Smooth muscle cell (in vitro differentiated cells): ENCODE measurements at regions not wholly inside any gene's neighbourhood (a gene's known extent, or its start where the extent isn't known, plus 50 kb on each side); places are given as distances from the start of the nearest gene placed in this dataset.
A peak's percentile ranks its signal among the peaks of the same experiment; 100 is the strongest.
"Not testable (repeated sequence)": the region's sequence is repeated elsewhere in the genome, so short reads cannot be mapped to it uniquely, and the experiment has no call there.

Experiments
- DNase-seq: peaks from one replicate; lab custom pipeline; 2025; ENCODE audit not compliant: unreplicated experiment; lab: John Stamatoyannopoulos, UW
- H2AFZ ChIP-seq: fragments of 200-600 bp; sonication (generic); 2 replicates; pipeline ENCODE4 v1.6.0; 2016; ENCODE audit warnings: antibody characterized with exemption, low read depth, mild to moderate bottlenecking
- H3F3A ChIP-seq: fragments of 200-600 bp; sonication (generic); 2 replicates; pipeline ENCODE4 v1.6.0; 2017; ENCODE audit warnings: antibody characterized with exemption, low read depth
- H3K27ac ChIP-seq: fragments of 200-600 bp; sonication (generic); 2 replicates; pipeline ENCODE4 v1.5.1; 2016; ENCODE audit warnings: low read depth, mild to moderate bottlenecking
- H3K27me3 ChIP-seq: fragments of 200-600 bp; sonication (generic); 2 replicates; pipeline ENCODE4 v1.6.1; 2016; ENCODE audit warnings: low read depth, mild to moderate bottlenecking
- H3K36me3 ChIP-seq: fragments of 200-600 bp; sonication (generic); 2 replicates; pipeline ENCODE4 v1.5.1; 2016; ENCODE audit warnings: low read depth
- H3K4me1 ChIP-seq: fragments of 200-600 bp; sonication (generic); 2 replicates; pipeline ENCODE4 v1.5.1; 2016; ENCODE audit warnings: low read depth
- H3K4me2 ChIP-seq: fragments of 200-600 bp; sonication (generic); 2 replicates; pipeline ENCODE4 v1.6.0; 2016; ENCODE audit warnings: mild to moderate bottlenecking
- H3K4me3 ChIP-seq: fragments of 200-600 bp; sonication (generic); 2 replicates; pipeline ENCODE4 v1.5.1; 2016; ENCODE audit warnings: mild to moderate bottlenecking
- H3K79me2 ChIP-seq: fragments of 200-600 bp; sonication (generic); 2 replicates; pipeline ENCODE4 v1.6.0; 2016; ENCODE audit warnings: low read depth, mild to moderate bottlenecking
- H3K9ac ChIP-seq: fragments of 200-600 bp; sonication (generic); 2 replicates; pipeline ENCODE4 v1.6.0; 2016; ENCODE audit warnings: low read depth
- H3K9me3 ChIP-seq: fragments of 200-600 bp; sonication (generic); replicated peaks from 2 replicates; pipeline ENCODE4 v1.5.1; 2016; ENCODE audit warnings: low read depth
- H4K20me1 ChIP-seq: fragments of 200-600 bp; sonication (generic); 2 replicates; pipeline ENCODE4 v1.6.0; 2016; ENCODE audit warnings: low read depth
- WGBS: methylation state at CpG from one replicate; pipeline ENCODE4 v1.1.7; 2016; ENCODE audit warnings: low lambda C conversion rate; 5-methylcytosine and 5-hydroxymethylcytosine counted together
- TF ChIP-seq, protein P1 (sequence below): fragments of 200-600 bp; sonication (generic); IDR thresholded peaks from 2 replicates; pipeline ENCODE4 v1.5.1; 2017; ENCODE audit warnings: borderline replicate concordance, mild to moderate bottlenecking, antibody characterized with exemption; ENCODE audit not compliant: insufficient read depth, poor library complexity, severe bottlenecking

DNA sequence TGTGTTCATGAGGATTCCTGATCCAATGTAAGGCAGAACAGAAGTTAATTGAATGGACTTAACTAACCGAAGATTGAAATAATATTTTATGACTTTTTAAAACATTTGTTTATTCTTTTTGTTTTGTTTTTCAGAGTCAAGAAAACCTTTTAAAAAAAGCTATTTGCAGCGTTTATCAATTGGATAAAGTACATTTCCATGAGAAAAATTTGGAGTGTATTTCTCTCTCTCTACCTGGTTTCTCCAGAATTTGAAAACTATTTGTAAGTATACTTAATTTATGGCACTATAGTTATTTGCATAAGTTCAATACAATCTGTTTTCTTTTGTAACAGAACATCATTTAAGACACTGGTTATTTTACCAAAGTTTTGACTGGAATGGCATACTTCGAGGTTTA is 208.0 kb upstream of the UBL3 start:
- H3K9me3 ChIP-seq: no peaks in the 10 kb centered on the region
- no peak overlapping the region for H3K9ac ChIP-seq
- H2AFZ ChIP-seq: no peak overlapping the region
- no peaks in the 10 kb centered on the region for H3K79me2 ChIP-seq
- no peaks in the 10 kb centered on the region for H3F3A ChIP-seq
- TF ChIP-seq, protein P1, sequence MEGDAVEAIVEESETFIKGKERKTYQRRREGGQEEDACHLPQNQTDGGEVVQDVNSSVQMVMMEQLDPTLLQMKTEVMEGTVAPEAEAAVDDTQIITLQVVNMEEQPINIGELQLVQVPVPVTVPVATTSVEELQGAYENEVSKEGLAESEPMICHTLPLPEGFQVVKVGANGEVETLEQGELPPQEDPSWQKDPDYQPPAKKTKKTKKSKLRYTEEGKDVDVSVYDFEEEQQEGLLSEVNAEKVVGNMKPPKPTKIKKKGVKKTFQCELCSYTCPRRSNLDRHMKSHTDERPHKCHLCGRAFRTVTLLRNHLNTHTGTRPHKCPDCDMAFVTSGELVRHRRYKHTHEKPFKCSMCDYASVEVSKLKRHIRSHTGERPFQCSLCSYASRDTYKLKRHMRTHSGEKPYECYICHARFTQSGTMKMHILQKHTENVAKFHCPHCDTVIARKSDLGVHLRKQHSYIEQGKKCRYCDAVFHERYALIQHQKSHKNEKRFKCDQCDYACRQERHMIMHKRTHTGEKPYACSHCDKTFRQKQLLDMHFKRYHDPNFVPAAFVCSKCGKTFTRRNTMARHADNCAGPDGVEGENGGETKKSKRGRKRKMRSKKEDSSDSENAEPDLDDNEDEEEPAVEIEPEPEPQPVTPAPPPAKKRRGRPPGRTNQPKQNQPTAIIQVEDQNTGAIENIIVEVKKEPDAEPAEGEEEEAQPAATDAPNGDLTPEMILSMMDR: no peak
- no peak overlapping the region for H3K27ac ChIP-seq
- H3K36me3 ChIP-seq: no peaks in the 10 kb centered on the region
- DNase-seq: no peak
- 95% methylated on average over 3 of the region's 3 CpGs for WGBS
- no peak overlapping the region for H3K4me2 ChIP-seq
- H4K20me1 ChIP-seq: no peaks in the 10 kb centered on the region
- no peak overlapping the region for H3K4me3 ChIP-seq
- no peaks in the 10 kb centered on the region for H3K27me3 ChIP-seq
- no peaks in the 10 kb centered on the region for H3K4me1 ChIP-seq

DNA sequence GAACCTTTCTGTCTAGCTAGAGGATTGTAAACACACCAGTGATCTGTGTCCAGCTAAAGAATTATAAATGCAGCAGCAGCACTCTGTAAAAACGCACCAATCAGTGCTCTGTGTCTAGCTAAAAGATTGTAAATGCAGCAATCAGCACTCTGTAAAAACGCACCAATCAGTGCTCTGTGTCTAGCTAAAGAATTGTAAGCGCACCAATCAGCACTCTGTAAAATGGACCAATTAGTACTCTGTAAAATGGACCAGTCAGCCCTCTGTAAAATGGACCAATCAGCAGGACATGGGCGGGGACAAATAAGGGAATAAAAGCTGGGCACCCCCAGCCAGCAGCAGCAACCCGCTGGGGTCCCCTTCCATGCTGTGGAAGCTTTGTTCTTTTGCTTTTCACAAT is 204.1 kb upstream of the UBL3 start:
- H4K20me1 ChIP-seq, H3K36me3 ChIP-seq, H3F3A ChIP-seq, H3K4me2 ChIP-seq, H3K4me3 ChIP-seq, H3K79me2 ChIP-seq, H3K4me1 ChIP-seq, H3K9me3 ChIP-seq, DNase-seq, H2AFZ ChIP-seq, H3K27me3 ChIP-seq, H3K27ac ChIP-seq, H3K9ac ChIP-seq: not testable (repeated sequence)
- 88% methylated on average over 5 of the region's 5 CpGs for WGBS

DNA sequence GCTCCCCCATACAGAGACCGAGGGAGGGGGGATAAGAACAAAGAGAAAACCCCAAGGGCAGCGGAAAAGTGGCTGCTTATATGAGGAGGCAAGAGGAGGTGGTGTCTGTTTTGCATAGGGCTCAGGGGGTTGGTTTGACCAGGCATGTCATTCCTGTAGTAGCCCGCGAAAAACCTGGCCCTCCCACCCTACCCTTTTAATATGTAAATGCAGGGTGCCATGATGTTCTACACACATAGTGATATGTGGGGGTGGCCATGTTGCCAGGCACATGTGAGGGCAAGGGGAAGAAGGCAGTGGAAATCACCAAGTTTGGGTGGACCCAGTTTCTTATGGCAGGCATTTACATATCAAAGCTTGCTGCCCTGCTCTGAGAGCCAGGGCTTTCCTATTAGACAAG is 203.5 kb upstream of the UBL3 start:
- H3K27me3 ChIP-seq: no peaks in the 10 kb centered on the region
- H3F3A ChIP-seq: no peaks in the 10 kb centered on the region
- no peaks in the 10 kb centered on the region for H3K79me2 ChIP-seq
- H3K36me3 ChIP-seq: no peaks in the 10 kb centered on the region
- no peaks in the 10 kb centered on the region for H3K4me1 ChIP-seq
- H3K9ac ChIP-seq: no peak overlapping the region
- TF ChIP-seq, protein P1: no peak
- no peak overlapping the region for H3K27ac ChIP-seq
- no peak overlapping the region for H3K4me2 ChIP-seq
- WGBS: 56% methylated on average over 4 of the region's 4 CpGs
- H3K4me3 ChIP-seq: no peak overlapping the region
- no peak for DNase-seq
- H4K20me1 ChIP-seq: no peaks in the 10 kb centered on the region
- H2AFZ ChIP-seq: peak overlapping the region; percentile 7
- no peaks in the 10 kb centered on the region for H3K9me3 ChIP-seq

DNA sequence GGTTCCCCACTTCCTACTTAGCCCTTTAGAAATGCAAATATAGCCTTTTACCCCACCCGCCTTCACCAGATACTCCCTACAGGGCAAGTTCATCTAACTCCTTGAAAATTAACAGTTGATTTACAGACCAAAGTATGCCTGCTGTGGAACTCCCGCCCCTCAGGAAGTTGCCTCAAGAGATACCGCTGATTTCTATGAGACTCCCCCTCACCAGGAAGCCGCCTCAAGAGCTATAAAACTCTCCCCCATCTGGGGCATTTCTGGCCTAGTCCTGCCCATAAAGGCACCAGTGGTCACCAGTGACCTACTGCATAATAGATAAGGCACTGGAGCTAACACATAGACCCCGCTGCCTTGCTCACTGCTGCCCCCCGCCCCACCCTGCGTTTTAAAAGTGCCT is 201.7 kb upstream of the UBL3 start:
- Histone ChIP-seq H3K4me2 (peak overlapping the region; percentile 6), H3K27ac (no peak overlapping the region), H3K27me3 (no peaks in the 10 kb centered on the region), H3K36me3 (no peaks in the 10 kb centered on the region), H3K9ac (no peak overlapping the region), H3K9me3 (no peaks in the 10 kb centered on the region), H3K4me3 (no peak overlapping the region), H3K4me1 (no peaks in the 10 kb centered on the region), H2AFZ (peak overlapping the region; percentile 13), H3K79me2 (no peaks in the 10 kb centered on the region), H3F3A (no peaks in the 10 kb centered on the region), H4K20me1 (no peaks in the 10 kb centered on the region)
- no peak for DNase-seq
- TF ChIP-seq, protein P1: no peak
- 16% methylated on average over 7 of the region's 7 CpGs for WGBS
